Fibroblast of the aortic adventitia (primary cell): ENCODE measurements at regions not wholly inside any gene's neighbourhood (a gene's known extent, or its start where the extent isn't known, plus 50 kb on each side); places are given as distances from the start of the nearest gene placed in this dataset.
"Not testable (repeated sequence)": the region's sequence is repeated elsewhere in the genome, so short reads cannot be mapped to it uniquely, and the experiment has no call there.

ENCODE experiments used
- DNase-seq: peaks from one replicate; pipeline ENCODE4 v3.0.0-alpha.2; 2010; ENCODE audit warnings: low read depth
- H3K4me3 ChIP-seq: 2 replicates; pipeline ENCODE4 v1.5.1; 2011; ENCODE audit warnings: low read depth, mild to moderate bottlenecking, control low read depth, low read length, moderate library complexity
- CTCF ChIP-seq: IDR thresholded peaks from 2 replicates; pipeline ENCODE4 v1.5.1; 2011; ENCODE audit warnings: mild to moderate bottlenecking, low read length, control low read depth, inconsistent platforms; ENCODE audit not compliant: insufficient read depth

DNA sequence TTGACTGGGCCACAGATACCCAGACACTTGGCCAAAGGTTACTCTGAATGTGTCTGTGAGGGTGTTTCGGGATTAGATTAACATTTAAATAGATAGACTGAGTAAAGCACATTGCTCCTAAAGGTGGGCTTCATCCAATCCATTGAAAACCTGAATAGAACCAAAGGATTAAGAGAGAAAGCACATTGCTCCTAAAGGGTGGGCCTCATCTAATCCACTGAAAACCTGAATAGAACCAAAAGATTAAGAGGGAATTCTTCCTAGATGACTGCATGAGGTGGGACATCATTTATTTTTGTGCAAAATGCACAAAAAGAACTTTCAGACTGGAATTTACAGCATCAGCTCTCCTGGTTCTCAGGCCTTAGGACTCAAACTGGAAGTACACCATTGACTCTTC is 351.2 kb upstream of the PCDH10 start:
- no peak overlapping the region for H3K4me3 ChIP-seq
- TF ChIP-seq CTCF = no peak
- DNase-seq = no peak

DNA sequence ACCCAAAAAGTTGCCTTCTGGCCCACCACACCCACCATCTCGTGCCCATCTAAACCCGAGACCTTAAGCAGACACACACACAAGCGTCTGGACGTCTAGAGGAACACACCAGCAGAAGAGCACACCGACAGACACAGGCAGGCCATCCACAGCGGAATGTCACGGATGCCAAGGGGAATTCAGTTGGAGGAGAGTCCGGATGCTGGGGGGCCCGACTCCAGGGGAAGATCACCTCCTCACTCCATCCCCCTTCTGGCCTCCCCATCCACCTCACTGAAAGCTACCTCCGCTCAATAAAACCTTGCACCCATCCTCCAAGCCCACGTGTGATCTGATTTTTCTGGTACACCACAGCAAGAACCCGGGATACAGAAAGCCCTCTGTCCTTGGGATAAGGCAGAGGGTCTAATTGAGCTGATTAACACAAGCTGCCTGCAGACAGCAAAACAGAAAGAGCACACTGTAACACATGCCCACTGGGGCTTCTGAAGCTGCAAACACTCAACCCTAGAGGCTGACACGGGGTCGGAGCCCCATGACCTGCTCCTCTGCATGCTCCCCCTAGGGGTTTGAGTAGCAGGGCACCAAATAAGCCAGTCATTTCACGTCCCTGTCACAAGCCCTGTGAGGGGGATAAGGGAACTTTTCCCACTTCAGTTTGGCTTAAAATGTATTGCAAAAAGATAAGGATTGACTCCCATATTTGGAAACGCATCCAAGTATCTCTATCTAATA is 339.6 kb upstream of the PCDH10 start:
- no peak overlapping the region for H3K4me3 ChIP-seq
- no peak for DNase-seq
- TF ChIP-seq CTCF = no peak

- H3K4me3 ChIP-seq, DNase-seq: not testable (repeated sequence)
Observed at GRCh38 chr4:132813061-132813460, 336.0 kb upstream of the PCDH10 start.

DNA sequence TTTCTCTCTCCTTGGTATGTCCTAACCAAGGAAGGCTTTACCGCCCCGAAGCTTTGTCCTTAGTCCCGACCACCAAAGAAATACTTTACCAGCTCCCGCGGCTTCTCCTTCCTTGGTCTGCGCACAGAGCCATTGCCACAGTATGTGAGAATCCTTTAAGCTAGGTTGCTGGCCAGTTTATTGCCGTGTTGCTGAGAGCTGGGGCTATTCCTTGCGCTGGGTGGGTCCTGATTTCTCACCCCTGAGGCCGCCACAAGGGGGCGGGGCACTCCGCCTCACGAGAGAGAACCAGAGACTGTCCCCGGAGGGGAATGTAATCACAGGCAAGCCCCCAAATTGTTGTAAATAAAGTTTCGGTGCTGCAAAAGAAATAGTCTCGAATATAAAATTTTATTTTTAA is 331.0 kb upstream of the PCDH10 start:
- no peak overlapping the region for H3K4me3 ChIP-seq
- no peak for DNase-seq
- no peak for TF ChIP-seq CTCF

DNA sequence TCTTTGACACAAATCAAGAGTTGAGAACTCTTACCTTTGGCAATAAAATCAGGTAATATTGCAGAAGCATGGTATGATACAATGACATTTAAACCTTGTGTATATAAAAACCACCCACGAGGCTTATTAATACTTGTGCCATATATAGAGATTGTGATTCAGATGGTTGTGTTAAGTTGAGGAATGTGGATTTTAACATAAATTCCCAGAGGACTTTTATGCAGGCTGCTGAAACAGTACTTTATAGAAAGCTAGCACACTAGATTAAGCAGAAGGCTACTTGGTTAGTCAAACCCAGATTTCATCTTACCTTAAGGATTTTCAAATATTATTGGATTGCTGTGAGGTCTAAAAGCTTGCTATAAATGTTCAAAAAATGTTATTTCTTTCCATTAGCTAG is 325.7 kb upstream of the PCDH10 start:
- TF ChIP-seq CTCF = no peak
- H3K4me3 ChIP-seq = no peak overlapping the region
- no peak for DNase-seq

DNA sequence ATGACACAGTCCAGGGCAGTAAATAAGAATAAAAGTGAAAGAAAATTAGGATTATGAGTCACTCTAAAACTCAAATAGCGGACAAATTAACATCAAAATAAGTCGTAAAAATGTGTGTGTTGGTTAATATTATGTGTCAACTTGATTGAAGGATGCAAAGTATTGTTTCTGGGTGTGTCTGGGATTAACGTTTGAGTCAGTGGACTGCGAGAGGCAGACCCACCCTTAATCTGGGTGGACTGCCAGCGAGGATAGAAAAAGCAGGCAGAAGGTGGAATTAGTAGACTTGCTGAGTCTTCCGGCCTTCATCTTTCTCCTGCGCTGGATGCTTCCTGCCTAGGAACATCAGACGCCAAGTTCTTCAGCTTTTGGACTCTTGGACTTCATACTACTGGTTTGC is 324.3 kb upstream of the PCDH10 start:
- TF ChIP-seq CTCF = no peak
- no peak overlapping the region for H3K4me3 ChIP-seq
- DNase-seq = no peak

GRCh38 chr4:132827522-132827921 is 321.6 kb upstream of the PCDH10 start:
- H3K4me3 ChIP-seq = no peak overlapping the region
- no peak for TF ChIP-seq CTCF
- no peak for DNase-seq
